HG03060 (cell line): ENCODE measurements at regions not wholly inside any gene's neighbourhood (a gene's known extent, or its start where the extent isn't known, plus 50 kb on each side); places are given as distances from the start of the nearest gene placed in this dataset.
"Not testable (repeated sequence)": the region's sequence is repeated elsewhere in the genome, so short reads cannot be mapped to it uniquely, and the experiment has no call there.

Source experiments
- ATAC-seq: cut with Tn5 transposase; IDR thresholded peaks from one replicate; pipeline ENCODE4 v1.9.1; 2021; ENCODE audit warnings: low read depth, moderate number of reproducible peaks; ENCODE audit not compliant: unreplicated experiment

GRCh38 chr1:118578276-118578675, 393.2 kb upstream of the SPAG17 start:
- no peak for ATAC-seq

- ATAC-seq: no peak
Measured at GRCh38 chr1:118575060-118575459, 390.0 kb upstream of the SPAG17 start.

- ATAC-seq: no peak
Measured at GRCh38 chr1:118564961-118565703, 380.1 kb upstream of the SPAG17 start.

- ATAC-seq: peak; percentile 53
Measured at GRCh38 chr1:118563981-118564951, 379.2 kb upstream of the SPAG17 start.

GRCh38 chr1:118558933-118559332, 373.9 kb upstream of the SPAG17 start:
- no peak for ATAC-seq

- ATAC-seq: no peak
Measured at GRCh38 chr1:118556936-118557335, 371.9 kb upstream of the SPAG17 start.

GRCh38 chr1:118555638-118556037, 370.6 kb upstream of the SPAG17 start:
- no peak for ATAC-seq

GRCh38 chr1:118535901-118536300, 350.9 kb upstream of the SPAG17 start:
- no peak for ATAC-seq

- not testable (repeated sequence) for ATAC-seq
Measured at GRCh38 chr1:118511922-118512321, 326.9 kb upstream of the SPAG17 start.

GRCh38 chr1:118504867-118505266, 319.8 kb upstream of the SPAG17 start:
- no peak for ATAC-seq

GRCh38 chr1:118504221-118504644, 319.2 kb upstream of the SPAG17 start:
- no peak for ATAC-seq

GRCh38 chr1:118503752-118504151, 318.7 kb upstream of the SPAG17 start:
- ATAC-seq: no peak

GRCh38 chr1:118494998-118495397, 310.0 kb upstream of the SPAG17 start:
- no peak for ATAC-seq

GRCh38 chr1:118488787-118489186, 303.8 kb upstream of the SPAG17 start:
- ATAC-seq: no peak

- ATAC-seq: no peak
Measured at GRCh38 chr1:118487932-118488331, 302.9 kb upstream of the SPAG17 start.

- no peak for ATAC-seq
Measured at GRCh38 chr1:118487091-118487490, 302.1 kb upstream of the SPAG17 start.

GRCh38 chr1:118486199-118486598, 301.2 kb upstream of the SPAG17 start:
- ATAC-seq: no peak

- no peak for ATAC-seq
Measured at GRCh38 chr1:118485757-118486156, 300.7 kb upstream of the SPAG17 start.

GRCh38 chr1:118484893-118485292, 299.9 kb upstream of the SPAG17 start:
- no peak for ATAC-seq

- no peak for ATAC-seq
Measured at GRCh38 chr1:118483245-118484006, 298.4 kb upstream of the SPAG17 start.

GRCh38 chr1:118481126-118481525, 296.1 kb upstream of the SPAG17 start:
- no peak for ATAC-seq
